ENCODE measurements at regions not wholly inside any gene's neighbourhood (a gene's known extent, or its start where the extent isn't known, plus 50 kb on each side); places are given as distances from the start of the nearest gene placed in this dataset.

- TF ChIP-seq ZNF398 (tag by site-specific recombination; IDR thresholded peaks at IDR 0.05) (no peak), ZBTB48 (tag by site-specific recombination; IDR thresholded peaks at IDR 0.05) (no peak), ZNF24 (tag by site-specific recombination; IDR thresholded peaks at IDR 0.05) (no peak), ZNF169 (tag by site-specific recombination; IDR thresholded peaks at IDR 0.05) (no peak)
Measured at GRCh38 chr4:165768281-165768680, 104.8 kb upstream of the TLL1 start (continued).

GRCh38 chr4:165774326-165774725 lies 98.7 kb upstream of the TLL1 start:
- Histone ChIP-seq H3K27ac (ENCODE audit: extremely low read depth, low read depth, low read length) (no peak overlapping the region), H3K9me3 (ENCODE audit: control insufficient read depth, insufficient read depth, low read depth, low read length) (no peaks in the 10 kb centered on the region), H3K36me3 (ENCODE audit: control insufficient read depth in 2 of 2, insufficient read depth in 1 of 2, low read length in 2 of 2) (no peaks in the 10 kb centered on the region), H3K4me1 (ENCODE audit: control insufficient read depth, insufficient read depth, low read length) (no peaks in the 10 kb centered on the region), H3K4me3 (ENCODE audit: low read depth, low read length) (no peak overlapping the region)
- POLR2A ChIA-PET, result no interaction called here
- CTCF ChIA-PET, result no interaction called here
- no peak for TF ChIP-seq ZNF639 (tag by site-specific recombination; IDR thresholded peaks at IDR 0.05)
- TF ChIP-seq ZNF501 (tag by site-specific recombination; IDR thresholded peaks at IDR 0.05), result no peak
- no peak for TF ChIP-seq IKZF3 (tag by site-specific recombination; IDR thresholded peaks at IDR 0.05)
- TF ChIP-seq ZNF184 (tag by site-specific recombination; IDR thresholded peaks at IDR 0.05), result no peak
- TF ChIP-seq ZNF677 (tag by site-specific recombination; IDR thresholded peaks at IDR 0.05), result no peak
- no peak for TF ChIP-seq ZNF274 (IDR thresholded peaks at IDR 0.05; ENCODE audit: low read length)
- no peak for TF ChIP-seq ZNF274 (tag by site-specific recombination; IDR thresholded peaks at IDR 0.05; ENCODE audit: borderline replicate concordance)
- no peak for TF ChIP-seq AEBP2 (tag by site-specific recombination; IDR thresholded peaks at IDR 0.05; ENCODE audit: borderline replicate concordance)
- no peak for TF ChIP-seq KLF1 (tag by site-specific recombination; IDR thresholded peaks at IDR 0.05)
- no peak for TF ChIP-seq ZNF211 (tag by site-specific recombination; IDR thresholded peaks at IDR 0.05; ENCODE audit: low read depth)
- no peak for TF ChIP-seq PRDM2 (tag by site-specific recombination; IDR thresholded peaks at IDR 0.05; ENCODE audit: borderline replicate concordance)
- TF ChIP-seq ZNF169 (tag by site-specific recombination; IDR thresholded peaks at IDR 0.05), result no peak
- TF ChIP-seq ZNF747 (tag by site-specific recombination; IDR thresholded peaks at IDR 0.05), result no peak
- no peak for TF ChIP-seq ZNF48 (tag by site-specific recombination; IDR thresholded peaks at IDR 0.05)
- no peak for TF ChIP-seq ZSCAN23 (tag by site-specific recombination; IDR thresholded peaks at IDR 0.05)
